Vagina (tissue), 2 donors: ENCODE measurements at regions not wholly inside any gene's neighbourhood (a gene's known extent, or its start where the extent isn't known, plus 50 kb on each side); places are given as distances from the start of the nearest gene placed in this dataset.

Source experiments
- DNase-seq, 2 donors: peaks; one replicate each; pipeline ENCODE4 v3.0.0-alpha.2; 2017; ENCODE audit errors: extremely low spot score in 2 of 2
- H3K27ac ChIP-seq: fragments of 200-600 bp; sonication (generic); one replicate; pipeline ENCODE4 v1.5.1; 2019
- H3K27me3 ChIP-seq: fragments of 200-600 bp; sonication (generic); one replicate; pipeline ENCODE4 v1.5.1; 2019
- H3K36me3 ChIP-seq, 2 donors: fragments of 200-600 bp; sonication (generic); one replicate each; pipeline ENCODE4 v1.5.1; 2017 to 2019
- H3K4me1 ChIP-seq: fragments of 200-600 bp; sonication (generic); one replicate; pipeline ENCODE4 v1.5.1; 2019
- H3K4me3 ChIP-seq, 2 donors: fragments of 200-600 bp; sonication (generic); 1 replicate in 1 of 2; 2 replicates in 1 of 2; pipeline ENCODE4 v1.5.1; 2016 to 2019
- H3K9me3 ChIP-seq: fragments of 200-600 bp; sonication (generic); one replicate; pipeline ENCODE4 v1.5.1; 2019
- POLR2A ChIP-seq, 2 donors: fragments of 450-650 bp; IDR thresholded peaks; one replicate each; pipeline ENCODE4 v1.6.1; 2017; ENCODE audit warnings: antibody characterized with exemption in 2 of 2, mild to moderate bottlenecking in 2 of 2, moderate library complexity in 2 of 2
- POLR2AphosphoS5 ChIP-seq, 2 donors: sonication (generic); formaldehyde crosslinking; IDR thresholded peaks; one replicate each; pipeline ENCODE4 v1.9.0; 2017; ENCODE audit warnings: antibody characterized with exemption in 2 of 2, mild to moderate bottlenecking in 2 of 2, low read depth in 1 of 2; ENCODE audit not compliant: insufficient read depth in 1 of 2
- intact Hi-C: fragments of 100-400 bp; cut with DNase I; formaldehyde crosslinking; loops from one replicate; pipeline ENCODE4 v1.15.1; 2023
- TF ChIP-seq, protein P1 (sequence below), 3 experiments: fragments of 450-650 bp in 2 of 3; fragments of 200-600 bp in 1 of 3; sonication (generic) in 1 of 3; IDR thresholded peaks; one replicate each; pipeline ENCODE4 v1.5.1; 2017 to 2019; ENCODE audit warnings: antibody characterized with exemption in 3 of 3, mild to moderate bottlenecking in 2 of 3, moderate library complexity in 2 of 3

DNA sequence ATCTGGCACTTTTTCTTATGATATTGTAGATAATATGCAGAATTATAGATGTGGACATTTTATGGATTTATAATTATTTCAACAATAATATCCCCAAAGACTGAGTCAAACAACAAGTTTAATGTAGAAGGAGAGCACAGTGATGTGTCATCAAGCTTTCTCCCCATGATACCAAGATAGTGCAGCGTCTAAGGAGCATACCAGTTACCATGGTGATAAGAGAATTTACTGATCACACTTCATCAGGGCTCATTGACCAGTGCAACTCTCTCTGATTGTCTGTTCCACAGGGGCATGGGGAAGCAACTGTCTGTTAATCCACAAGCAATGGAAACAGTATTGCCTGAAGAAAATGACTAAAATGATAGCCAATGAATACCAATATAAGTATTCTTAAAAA lies 209.6 kb upstream of the DPYD start:
- H3K4me1 ChIP-seq = no peaks in the 10 kb centered on the region
- intact Hi-C loops = no loop called here
- H3K27ac ChIP-seq = no peak overlapping the region
- no peaks in the 10 kb centered on the region for H3K27me3 ChIP-seq
- H3K36me3 ChIP-seq = no peaks in the 10 kb centered on the region
- DNase-seq = no peak
- TF ChIP-seq POLR2A (IDR thresholded peaks at IDR 0.05) = no peak
- TF ChIP-seq POLR2AphosphoS5 (IDR thresholded peaks at IDR 0.05; ENCODE audit: insufficient read depth in 1 of 2, low read depth in 1 of 2) = no peak
- TF ChIP-seq, protein P1, sequence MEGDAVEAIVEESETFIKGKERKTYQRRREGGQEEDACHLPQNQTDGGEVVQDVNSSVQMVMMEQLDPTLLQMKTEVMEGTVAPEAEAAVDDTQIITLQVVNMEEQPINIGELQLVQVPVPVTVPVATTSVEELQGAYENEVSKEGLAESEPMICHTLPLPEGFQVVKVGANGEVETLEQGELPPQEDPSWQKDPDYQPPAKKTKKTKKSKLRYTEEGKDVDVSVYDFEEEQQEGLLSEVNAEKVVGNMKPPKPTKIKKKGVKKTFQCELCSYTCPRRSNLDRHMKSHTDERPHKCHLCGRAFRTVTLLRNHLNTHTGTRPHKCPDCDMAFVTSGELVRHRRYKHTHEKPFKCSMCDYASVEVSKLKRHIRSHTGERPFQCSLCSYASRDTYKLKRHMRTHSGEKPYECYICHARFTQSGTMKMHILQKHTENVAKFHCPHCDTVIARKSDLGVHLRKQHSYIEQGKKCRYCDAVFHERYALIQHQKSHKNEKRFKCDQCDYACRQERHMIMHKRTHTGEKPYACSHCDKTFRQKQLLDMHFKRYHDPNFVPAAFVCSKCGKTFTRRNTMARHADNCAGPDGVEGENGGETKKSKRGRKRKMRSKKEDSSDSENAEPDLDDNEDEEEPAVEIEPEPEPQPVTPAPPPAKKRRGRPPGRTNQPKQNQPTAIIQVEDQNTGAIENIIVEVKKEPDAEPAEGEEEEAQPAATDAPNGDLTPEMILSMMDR (IDR thresholded peaks at IDR 0.05) = no peak
- no peaks in the 10 kb centered on the region for H3K9me3 ChIP-seq
- H3K4me3 ChIP-seq = no peak overlapping the region

DNA sequence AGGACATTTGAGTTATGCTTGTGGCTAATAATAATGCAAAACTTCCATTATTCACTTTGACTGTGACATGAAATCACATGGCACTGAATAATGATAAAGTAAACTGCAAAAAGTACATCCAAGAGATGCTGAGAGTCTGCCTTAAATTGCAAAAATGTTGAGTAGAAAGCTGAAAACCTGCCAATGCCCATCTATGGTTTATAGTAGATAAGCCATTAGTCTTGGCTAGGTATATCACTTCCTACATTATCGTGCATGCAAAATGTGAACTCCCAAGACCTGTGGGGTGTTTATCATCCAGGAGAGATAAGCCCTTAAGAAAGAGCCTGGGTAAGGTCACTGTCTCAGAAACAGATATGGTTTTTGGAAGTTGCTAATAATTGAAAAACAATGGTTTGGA lies 208.7 kb upstream of the DPYD start:
- intact Hi-C loops = no loop called here
- Histone ChIP-seq H3K27me3 (no peaks in the 10 kb centered on the region), H3K9me3 (no peaks in the 10 kb centered on the region), H3K27ac (no peak overlapping the region), H3K4me3 (no peak overlapping the region), H3K4me1 (no peaks in the 10 kb centered on the region), H3K36me3 (no peaks in the 10 kb centered on the region)
- no peak for DNase-seq
- TF ChIP-seq, protein P1 (IDR thresholded peaks at IDR 0.05) = no peak
- TF ChIP-seq POLR2AphosphoS5 (IDR thresholded peaks at IDR 0.05; ENCODE audit: insufficient read depth in 1 of 2, low read depth in 1 of 2) = no peak
- TF ChIP-seq POLR2A (IDR thresholded peaks at IDR 0.05) = no peak

DNA sequence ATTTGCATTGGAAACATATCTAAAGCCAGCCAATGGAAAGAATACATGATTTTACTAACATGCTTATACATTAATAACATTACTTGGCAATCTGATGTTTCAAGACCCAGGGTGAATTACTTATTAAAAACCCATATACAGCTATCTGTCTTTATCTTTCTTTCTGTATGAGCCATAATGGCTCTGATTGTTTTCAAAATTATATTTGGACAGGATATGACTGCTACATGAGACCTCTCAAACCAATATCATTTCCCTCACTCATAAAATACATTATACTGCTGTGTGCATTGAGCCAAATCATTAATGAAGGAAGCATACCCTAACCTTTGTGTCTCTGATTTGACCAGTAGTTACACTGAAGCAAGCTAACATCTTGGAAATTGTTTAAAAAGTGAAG lies 205.9 kb upstream of the DPYD start:
- Histone ChIP-seq H3K4me1 (no peaks in the 10 kb centered on the region), H3K4me3 (no peak overlapping the region), H3K9me3 (no peaks in the 10 kb centered on the region), H3K27me3 (no peaks in the 10 kb centered on the region), H3K36me3 (no peaks in the 10 kb centered on the region), H3K27ac (no peak overlapping the region)
- TF ChIP-seq, protein P1 (IDR thresholded peaks at IDR 0.05) = no peak
- no peak for TF ChIP-seq POLR2AphosphoS5 (IDR thresholded peaks at IDR 0.05; ENCODE audit: insufficient read depth in 1 of 2, low read depth in 1 of 2)
- no peak for TF ChIP-seq POLR2A (IDR thresholded peaks at IDR 0.05)
- DNase-seq = no peak
- intact Hi-C loops = no loop called here

DNA sequence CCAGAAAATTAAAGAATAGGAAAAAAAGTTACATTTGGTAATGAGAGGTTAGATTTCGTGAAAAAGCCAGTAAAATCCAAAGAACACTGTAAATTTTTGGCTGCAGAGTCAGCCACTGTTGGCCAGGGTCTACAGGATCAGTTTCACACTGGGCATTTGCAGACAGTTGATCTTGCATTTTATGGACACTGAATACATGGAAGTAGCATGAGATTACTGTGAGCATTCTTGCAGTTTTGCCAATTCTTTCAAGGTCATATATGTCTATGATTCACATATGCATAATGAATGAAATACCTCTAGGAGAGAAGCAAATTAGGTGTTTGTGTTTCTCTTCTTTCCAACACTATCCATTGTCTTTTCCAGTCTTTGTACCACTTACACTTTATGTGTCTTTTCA lies 200.8 kb upstream of the DPYD start:
- no peaks in the 10 kb centered on the region for H3K4me1 ChIP-seq
- no peak overlapping the region for H3K27ac ChIP-seq
- H3K4me3 ChIP-seq = no peak overlapping the region

DNA sequence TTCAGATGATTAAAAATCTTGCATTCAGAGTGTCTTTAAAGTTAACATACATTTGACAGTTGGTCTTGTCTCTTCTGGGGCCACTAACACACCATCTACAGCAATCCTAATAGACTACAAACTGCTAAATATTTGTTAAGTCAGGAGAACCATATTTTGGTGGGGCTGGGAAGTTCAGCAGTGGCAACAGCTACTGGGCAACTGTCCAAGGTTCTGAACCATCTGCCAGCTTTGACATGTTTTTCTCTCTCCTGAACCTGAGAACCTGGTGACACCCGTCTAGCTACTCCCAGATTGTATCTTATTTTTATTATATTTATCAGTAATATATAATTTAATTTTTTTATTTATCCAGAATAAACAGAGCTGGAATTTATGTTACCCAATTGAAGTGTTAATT lies 199.0 kb upstream of the DPYD start:
- no peak for DNase-seq

More for the DNA sequence above, 200.8 kb upstream of the DPYD start:
- Histone ChIP-seq H3K27me3 (no peaks in the 10 kb centered on the region), H3K9me3 (no peaks in the 10 kb centered on the region), H3K36me3 (no peaks in the 10 kb centered on the region)
- no peak for DNase-seq
- TF ChIP-seq POLR2AphosphoS5 (IDR thresholded peaks at IDR 0.05; ENCODE audit: insufficient read depth in 1 of 2, low read depth in 1 of 2) (no peak), POLR2A (IDR thresholded peaks at IDR 0.05) (no peak)
- TF ChIP-seq, protein P1 (IDR thresholded peaks at IDR 0.05) = no peak
- intact Hi-C loops = no loop called here

More for the DNA sequence above, 199.0 kb upstream of the DPYD start:
- H3K27me3 ChIP-seq = no peaks in the 10 kb centered on the region
- no peaks in the 10 kb centered on the region for H3K9me3 ChIP-seq
- TF ChIP-seq, protein P1 (IDR thresholded peaks at IDR 0.05) = no peak
- no peak for TF ChIP-seq POLR2A (IDR thresholded peaks at IDR 0.05)
- no peak for TF ChIP-seq POLR2AphosphoS5 (IDR thresholded peaks at IDR 0.05; ENCODE audit: insufficient read depth in 1 of 2, low read depth in 1 of 2)
- H3K27ac ChIP-seq = no peak overlapping the region
- no peaks in the 10 kb centered on the region for H3K4me1 ChIP-seq
- no peaks in the 10 kb centered on the region for H3K36me3 ChIP-seq
- intact Hi-C loops = no loop called here
- H3K4me3 ChIP-seq = no peak overlapping the region
